ENCODE measurements at regions not wholly inside any gene's neighbourhood (a gene's known extent, or its start where the extent isn't known, plus 50 kb on each side); places are given as distances from the start of the nearest gene placed in this dataset.
A peak's percentile ranks its signal among the peaks of the same experiment; 100 is the strongest.

DNA sequence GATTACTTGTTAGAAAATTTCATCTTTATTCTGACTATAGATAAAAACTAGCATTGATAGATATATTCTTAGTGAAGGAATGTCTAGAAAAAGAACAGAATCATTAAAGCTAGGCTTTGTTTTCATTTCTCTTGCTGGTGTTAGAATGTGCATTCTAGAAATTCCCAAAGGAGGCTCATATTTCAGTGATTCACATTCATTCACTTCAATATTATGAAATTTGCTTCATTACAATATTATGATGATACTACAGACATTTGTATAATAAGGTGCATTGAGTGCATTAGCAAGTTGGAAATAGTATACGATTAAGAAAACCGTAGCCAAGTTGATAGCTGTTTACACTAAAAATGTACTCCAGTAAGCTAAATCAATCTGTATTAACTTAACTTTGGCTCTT is 70.7 kb upstream of the MYCBP2 start:
- no peak overlapping the region for H3K4me3 ChIP-seq
- peaks cover 0 to 3% (median 0%) of the 10 kb centered on the region in 11 donors for H3K9me3 ChIP-seq
- H3K27ac ChIP-seq = no peak overlapping the region
- intact Hi-C loops (cut with DNase I) = no loop called here
- no peaks in the 10 kb centered on the region for H3K27me3 ChIP-seq
- ATAC-seq (no peak), DNase-seq (no peak)
- TF ChIP-seq, protein P1, sequence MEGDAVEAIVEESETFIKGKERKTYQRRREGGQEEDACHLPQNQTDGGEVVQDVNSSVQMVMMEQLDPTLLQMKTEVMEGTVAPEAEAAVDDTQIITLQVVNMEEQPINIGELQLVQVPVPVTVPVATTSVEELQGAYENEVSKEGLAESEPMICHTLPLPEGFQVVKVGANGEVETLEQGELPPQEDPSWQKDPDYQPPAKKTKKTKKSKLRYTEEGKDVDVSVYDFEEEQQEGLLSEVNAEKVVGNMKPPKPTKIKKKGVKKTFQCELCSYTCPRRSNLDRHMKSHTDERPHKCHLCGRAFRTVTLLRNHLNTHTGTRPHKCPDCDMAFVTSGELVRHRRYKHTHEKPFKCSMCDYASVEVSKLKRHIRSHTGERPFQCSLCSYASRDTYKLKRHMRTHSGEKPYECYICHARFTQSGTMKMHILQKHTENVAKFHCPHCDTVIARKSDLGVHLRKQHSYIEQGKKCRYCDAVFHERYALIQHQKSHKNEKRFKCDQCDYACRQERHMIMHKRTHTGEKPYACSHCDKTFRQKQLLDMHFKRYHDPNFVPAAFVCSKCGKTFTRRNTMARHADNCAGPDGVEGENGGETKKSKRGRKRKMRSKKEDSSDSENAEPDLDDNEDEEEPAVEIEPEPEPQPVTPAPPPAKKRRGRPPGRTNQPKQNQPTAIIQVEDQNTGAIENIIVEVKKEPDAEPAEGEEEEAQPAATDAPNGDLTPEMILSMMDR (IDR thresholded peaks at IDR 0.05) = no peak
- H3K36me3 ChIP-seq = no peaks in the 10 kb centered on the region
- 87 to 91% methylated on average over 2 of the region's 2 CpGs for WGBS, 2 donors
- H3K4me1 ChIP-seq = no peaks in the 10 kb centered on the region

DNA sequence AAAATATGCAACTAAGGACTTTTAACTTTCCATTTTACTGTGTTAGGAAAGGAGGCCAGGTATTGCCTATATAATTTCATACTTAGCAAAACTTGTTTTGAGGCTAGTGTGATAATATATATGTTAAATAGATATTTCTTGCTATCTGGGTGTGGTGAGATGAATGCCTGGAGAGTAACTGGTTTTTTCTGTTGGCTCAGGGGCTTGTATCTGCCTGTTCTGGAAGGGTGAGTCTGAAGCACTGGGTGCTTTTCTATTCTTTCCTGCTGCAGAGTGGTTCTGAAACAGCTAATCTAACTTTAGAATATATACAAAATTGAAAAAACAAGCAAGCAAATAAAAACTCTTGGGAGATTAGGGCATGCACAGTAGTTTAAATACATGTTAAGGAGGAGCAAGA is 64.6 kb upstream of the MYCBP2 start:
- DNase-seq (no peak), ATAC-seq (no peak)
- no peak overlapping the region for H3K27ac ChIP-seq
- H3K4me3 ChIP-seq = no peak overlapping the region
- H3K27me3 ChIP-seq = no peaks in the 10 kb centered on the region
- no peaks in the 10 kb centered on the region for H3K9me3 ChIP-seq
- intact Hi-C loops (cut with DNase I) = no loop called here
- H3K4me1 ChIP-seq = peaks cover 0 to 15% (median 0%) of the 10 kb centered on the region in 9 donors
- TF ChIP-seq, protein P1 (IDR thresholded peaks at IDR 0.05) = no peak
- H3K36me3 ChIP-seq = no peaks in the 10 kb centered on the region

DNA sequence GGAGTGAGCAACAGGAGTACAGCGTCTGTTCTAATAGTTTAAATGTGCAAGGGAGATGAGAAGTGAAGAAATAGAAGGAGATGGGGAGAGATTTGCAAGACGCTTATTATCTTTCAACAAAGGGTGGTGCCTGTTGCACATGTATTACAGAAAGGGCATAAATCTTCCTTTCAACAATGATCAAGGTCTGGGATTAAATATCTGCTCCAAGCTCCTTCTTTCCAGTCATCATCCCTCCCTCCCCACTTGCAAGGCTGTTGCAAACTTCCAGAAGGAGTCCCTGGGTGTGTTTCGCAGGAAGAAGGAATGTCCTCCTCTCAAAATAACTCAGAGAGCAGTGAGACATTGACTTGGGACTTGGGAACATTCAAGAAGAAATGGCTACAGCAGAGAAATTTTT is 63.5 kb upstream of the MYCBP2 start:
- peaks cover 0 to 15% (median 0%) of the 10 kb centered on the region in 9 donors for H3K4me1 ChIP-seq
- H3K27me3 ChIP-seq = no peaks in the 10 kb centered on the region
- H3K4me3 ChIP-seq = no peak overlapping the region
- intact Hi-C loops (cut with DNase I) = no loop called here
- ATAC-seq (peak in 1 of 8 donors; percentile 23), DNase-seq (no peak)
- no peaks in the 10 kb centered on the region for H3K36me3 ChIP-seq
- no peak overlapping the region for H3K27ac ChIP-seq
- H3K9me3 ChIP-seq = peaks cover 0 to 8% (median 0%) of the 10 kb centered on the region in 11 donors
- WGBS, 2 donors = 54 to 64% methylated on average over 3 of the region's 3 CpGs
- TF ChIP-seq, protein P1 (IDR thresholded peaks at IDR 0.05) = no peak

DNA sequence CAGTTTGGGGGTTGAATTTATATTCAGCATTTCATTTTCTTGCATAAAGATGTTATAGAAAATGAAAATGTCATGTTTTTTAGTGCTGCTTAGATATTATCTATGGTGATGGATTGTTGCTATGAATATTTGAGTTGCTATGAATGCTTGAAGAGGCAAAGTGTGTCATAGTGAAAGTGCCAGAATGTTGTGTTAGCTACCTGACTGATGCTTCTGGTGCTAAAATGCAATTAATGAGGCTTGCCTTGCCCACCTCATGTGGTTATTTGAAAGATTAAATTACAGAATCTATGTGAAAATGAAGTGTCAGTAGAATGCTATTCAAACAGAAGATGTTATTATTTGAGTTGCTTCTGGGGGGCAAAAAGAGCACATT is 62.7 kb upstream of the MYCBP2 start:
- peaks cover 0 to 8% (median 0%) of the 10 kb centered on the region in 11 donors for H3K9me3 ChIP-seq
- no peak for ATAC-seq
- H3K27me3 ChIP-seq = no peaks in the 10 kb centered on the region
- H3K4me3 ChIP-seq = no peak overlapping the region
- DNase-seq = no peak
- TF ChIP-seq, protein P1 (IDR thresholded peaks at IDR 0.05) = no peak
- H3K4me1 ChIP-seq = peaks cover 0 to 15% (median 0%) of the 10 kb centered on the region in 9 donors
- no peaks in the 10 kb centered on the region for H3K36me3 ChIP-seq
- H3K27ac ChIP-seq = no peak overlapping the region
- intact Hi-C loops (cut with DNase I) = no loop called here

Data from heart right ventricle (tissue), 16 donors.